NOMO-1 treated with dmso at 0.1 percent for 144 hours (cell line): ENCODE measurements at regions not wholly inside any gene's neighbourhood (a gene's known extent, or its start where the extent isn't known, plus 50 kb on each side); places are given as distances from the start of the nearest gene placed in this dataset.
"Not testable (repeated sequence)": the region's sequence is repeated elsewhere in the genome, so short reads cannot be mapped to it uniquely, and the experiment has no call there.

Experiments
- DNase-seq: peaks from one replicate; lab custom pipeline; 2025; ENCODE audit not compliant: unreplicated experiment; lab: John Stamatoyannopoulos, UW

DNA sequence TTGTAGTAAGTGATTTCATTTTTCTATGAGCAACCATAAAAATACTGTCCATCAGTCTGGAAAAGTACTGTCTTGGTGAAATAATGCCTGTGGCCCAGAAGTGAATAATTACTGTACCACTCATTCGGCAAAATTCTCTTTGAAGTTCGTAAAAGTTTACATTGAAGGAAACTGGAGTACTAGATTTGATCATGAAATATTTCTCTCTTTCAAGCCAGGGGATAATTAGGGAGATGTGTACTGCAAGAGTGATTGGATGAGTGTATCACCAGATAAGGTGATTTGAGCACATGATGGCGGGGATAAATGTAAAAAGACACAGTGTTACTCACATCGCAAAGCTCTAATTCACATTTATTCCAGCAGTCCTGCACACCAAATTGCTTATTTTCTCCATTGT lies 883.2 kb upstream of the PIK3C3 start:
- DNase-seq = no peak

DNA sequence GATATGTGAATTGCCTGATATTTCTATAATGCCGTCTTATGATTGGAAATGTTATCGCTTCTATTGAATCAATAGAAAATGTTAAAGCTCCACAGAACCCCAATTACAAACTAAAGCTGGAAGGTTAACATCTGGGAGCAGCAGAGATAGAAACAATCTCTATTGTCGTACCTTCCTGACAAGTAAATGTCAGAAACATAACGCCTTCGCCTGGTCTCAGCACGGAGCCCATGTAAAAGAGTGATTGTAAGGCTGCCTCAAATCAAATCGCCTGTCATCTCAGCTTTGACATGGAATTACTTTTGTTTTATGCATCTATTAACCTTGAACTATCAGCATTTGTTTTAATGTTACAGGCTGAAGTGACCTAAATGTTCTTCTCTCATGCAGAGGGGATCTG lies 885.9 kb upstream of the PIK3C3 start:
- no peak for DNase-seq

DNA sequence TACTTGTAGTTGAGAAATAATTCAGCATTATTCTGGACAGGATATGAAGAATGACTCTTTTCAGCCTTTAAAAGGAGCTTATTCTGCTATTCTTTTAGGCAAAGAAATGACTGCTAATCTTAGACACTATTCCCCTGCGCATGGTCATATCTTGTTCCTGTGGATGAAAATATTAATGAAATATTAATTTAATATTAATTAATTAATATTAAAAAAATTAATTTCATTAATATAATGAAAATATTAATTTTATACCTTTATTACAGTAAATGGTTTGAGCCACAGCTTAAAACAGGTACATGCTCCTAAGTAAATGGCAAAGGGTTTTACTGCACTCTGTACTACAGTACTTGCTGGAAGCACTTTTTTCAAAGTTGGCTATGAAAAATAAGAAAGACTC lies 890.1 kb upstream of the PIK3C3 start:
- no peak for DNase-seq

DNA sequence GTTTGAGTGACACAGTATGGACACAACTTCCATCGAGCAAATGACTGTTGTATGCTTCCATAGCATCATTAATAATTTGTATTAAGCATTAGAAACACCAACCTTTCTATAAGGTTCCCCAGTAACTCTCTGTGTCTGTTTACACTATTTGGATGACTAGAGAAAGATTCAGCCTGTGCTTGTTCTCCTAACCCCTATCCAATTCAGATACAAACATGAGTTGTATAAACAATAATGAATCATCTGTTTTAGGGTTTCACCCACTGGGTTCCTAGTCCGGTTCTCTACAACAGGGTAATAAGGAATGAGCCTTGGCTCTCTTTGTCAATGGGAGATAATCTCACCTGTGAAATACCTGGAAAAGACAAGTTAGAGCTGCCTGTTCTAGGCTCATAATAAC lies 894.1 kb upstream of the PIK3C3 start:
- DNase-seq = no peak

DNA sequence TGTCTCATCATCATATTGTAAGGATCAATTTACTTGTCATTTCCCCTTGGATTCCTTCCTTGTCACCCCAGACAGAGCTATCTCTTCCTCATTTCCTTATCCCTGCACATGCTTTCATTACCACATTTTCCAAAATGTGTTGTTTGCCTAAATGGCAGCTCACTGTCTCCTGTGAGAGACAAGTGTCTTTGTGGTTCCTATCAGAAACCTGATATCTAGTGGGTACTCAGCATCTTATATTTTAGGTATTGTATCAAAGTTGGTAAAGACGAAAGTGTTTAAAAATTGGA lies 896.0 kb upstream of the PIK3C3 start:
- DNase-seq = no peak

DNA sequence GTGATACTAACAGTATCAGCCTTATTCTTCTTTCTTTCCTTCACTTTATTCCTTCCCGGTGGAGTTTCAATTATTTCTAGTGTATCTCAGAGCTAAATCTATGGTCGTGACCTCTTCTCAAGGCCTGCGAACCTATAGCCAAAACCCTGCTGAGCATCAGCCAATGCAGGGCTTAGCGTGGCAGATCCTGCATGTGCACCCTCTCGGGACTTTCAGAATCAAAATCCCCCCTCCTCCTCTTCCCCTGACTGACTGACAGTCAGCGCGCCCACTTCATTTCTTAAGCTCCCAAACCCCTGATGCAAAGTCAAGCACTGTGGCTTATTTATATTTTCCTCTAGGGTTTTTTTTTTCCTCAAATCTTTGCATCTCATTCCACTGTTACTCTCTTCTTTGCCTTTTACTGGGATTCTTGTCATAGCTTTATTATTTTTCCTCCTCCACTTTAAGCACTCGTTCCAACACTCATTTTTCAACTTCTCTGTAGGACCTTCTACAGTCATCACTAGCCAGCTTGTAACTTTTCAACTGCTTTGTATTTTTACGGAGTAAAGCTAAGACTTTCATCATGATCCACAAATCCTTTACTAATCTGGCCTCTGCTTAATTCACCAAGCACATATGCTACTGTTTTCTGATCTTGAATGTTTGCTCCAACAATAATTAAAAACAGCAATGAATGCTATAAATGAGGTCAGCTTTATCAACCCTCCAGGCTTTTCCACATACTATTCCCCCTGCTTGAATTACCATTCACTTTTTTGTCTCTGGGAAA lies 896.5 kb upstream of the PIK3C3 start:
- DNase-seq = no peak

DNA sequence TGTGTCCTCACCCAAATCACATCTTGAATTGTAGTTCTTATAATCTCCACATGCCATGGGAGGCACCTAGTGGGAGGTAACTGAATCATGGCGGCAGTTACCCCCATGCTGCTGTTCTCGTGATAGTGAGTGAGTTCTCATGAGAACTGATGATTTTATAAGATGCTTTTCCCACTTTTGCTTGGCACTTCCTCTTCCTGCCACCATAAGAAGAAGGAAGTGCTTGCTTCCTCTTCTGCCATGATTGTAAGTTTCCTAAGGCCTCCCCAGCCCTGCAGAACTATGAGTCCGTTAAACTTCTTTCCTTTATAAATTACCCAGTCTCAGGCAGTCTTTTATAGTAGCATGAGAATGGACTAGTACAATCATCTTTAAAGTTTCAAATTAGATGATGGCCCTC lies 902.4 kb upstream of the PIK3C3 start:
- DNase-seq = no peak

DNA sequence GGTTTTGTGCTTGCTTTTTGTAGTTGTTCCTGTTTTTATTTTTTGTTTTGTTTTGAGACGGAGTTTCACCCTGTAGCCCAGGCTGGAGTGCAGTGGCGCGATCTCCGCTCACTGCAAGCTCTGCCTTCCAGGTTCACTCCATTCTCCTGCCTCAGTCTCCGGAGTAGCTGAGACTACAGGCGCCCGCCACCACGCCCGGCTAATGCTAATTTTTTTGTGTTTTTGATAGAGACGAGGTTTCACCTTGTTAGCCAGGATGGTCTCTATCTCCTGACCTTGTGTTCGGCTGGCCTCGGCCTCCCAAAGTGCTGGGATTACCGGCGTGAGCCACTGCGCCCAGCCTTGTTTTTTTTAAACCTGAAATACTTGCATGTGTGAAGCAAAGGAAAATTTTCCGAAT lies 908.8 kb upstream of the PIK3C3 start:
- DNase-seq = not testable (repeated sequence)

DNA sequence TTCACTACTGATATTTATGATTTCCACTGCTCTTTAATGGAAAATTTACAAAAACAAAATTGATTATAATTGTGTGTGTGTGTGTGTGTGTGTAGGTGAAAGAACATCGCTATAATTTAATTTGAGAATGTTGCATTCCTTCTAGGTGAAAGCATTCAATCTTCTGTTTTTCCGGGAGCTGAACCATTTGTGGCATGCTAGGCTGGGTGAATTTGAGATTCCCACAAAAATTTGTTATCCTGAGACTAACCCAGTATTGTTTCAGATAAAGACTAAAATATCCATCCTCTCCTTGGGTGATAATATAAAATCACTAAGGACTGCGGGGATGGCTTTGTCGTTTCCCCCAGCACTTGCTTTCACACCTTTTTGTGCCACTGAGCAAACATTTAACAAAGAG lies 911.2 kb upstream of the PIK3C3 start:
- no peak for DNase-seq

DNA sequence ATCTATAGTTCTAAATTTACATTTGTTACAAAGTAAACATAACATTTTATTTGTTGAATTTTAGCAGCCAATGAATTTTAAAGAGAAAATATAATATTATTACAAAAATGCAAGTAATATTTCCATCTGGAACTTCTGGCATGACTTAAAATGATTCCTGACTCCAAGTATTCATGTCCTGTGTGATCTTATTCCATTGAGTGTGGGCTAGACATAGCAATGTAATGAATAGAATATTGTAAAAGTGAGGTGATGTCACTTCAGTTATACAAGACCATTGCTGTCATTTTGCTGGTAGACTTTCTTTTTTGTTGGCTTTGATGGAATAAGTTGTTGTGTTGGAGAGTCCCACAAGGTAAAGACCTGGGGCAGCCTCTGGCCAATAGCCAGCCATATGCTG lies 912.2 kb upstream of the PIK3C3 start:
- no peak for DNase-seq

DNA sequence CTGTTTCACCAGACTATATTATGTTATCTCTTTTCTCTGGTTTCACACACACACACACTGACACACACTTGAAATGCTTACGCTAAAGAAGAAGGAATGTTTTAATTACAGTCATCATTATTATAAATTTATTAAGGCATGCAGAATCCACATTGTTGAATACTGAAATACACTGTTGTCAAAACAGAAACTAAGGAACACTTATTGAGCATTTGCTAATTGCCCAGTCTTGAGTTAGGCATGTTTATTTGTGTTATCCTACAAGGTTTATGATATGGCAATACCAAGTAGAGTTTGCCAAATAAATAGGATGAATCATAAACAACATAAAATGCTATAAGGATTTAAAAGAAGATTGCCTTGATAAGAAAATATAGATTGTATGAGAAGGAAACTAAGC lies 917.0 kb upstream of the PIK3C3 start:
- DNase-seq = no peak

DNA sequence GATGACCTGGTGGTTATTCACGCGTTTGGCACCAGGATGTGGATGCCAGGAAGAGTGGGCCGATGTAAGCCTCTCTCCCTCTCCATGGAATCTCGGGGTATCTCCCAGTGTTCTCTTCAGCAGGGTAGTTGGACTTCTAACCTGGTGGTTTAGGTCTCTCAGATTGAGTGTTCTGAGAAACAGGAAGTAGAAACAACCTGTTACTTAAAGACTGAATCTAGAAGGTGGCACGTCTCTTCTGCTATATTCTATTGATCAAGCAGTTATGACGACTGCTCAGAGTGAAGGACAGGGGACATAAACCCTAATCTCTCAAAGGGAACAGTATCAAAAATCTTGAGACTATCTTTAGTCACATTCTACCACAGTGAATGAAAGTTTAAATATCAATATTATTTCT lies 918.7 kb upstream of the PIK3C3 start:
- no peak for DNase-seq

DNA sequence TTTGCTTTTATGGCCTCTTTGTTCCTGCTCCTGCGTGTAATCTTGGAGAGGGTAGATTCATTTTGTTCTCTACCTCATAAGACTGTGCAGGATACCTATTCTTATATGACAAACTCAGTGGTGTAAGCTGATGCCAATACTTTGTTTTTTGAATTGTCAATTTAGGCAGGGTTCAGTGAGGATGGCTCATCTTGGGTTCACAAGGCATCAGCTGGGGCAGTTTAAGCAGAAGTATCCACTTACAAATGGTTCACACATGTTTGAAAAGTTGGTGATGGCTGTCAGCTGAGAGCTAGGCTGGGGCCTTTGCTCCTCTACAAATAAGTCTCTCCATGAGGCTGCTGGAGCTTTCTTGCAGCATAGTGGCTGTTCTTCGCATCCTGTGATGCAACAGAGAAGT lies 920.6 kb upstream of the PIK3C3 start:
- DNase-seq = no peak

DNA sequence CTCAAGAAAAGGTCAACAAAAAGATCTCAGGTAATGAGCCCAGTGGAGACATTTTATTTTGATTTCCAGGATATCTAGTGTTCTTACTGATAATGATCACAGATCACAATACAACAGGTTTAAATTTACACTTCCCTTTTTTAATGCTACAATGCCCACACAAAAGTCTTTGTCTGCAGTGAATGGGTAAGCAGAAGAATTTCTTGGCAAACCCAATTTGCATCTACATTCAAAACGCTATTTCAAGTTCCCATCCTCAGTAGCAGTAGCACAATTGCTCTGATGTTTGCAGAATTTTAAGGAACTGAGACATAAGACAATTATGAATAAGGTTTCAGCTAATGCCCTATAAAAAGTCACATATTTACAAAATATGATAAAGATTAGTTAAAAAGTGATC lies 929.4 kb upstream of the PIK3C3 start:
- no peak for DNase-seq

DNA sequence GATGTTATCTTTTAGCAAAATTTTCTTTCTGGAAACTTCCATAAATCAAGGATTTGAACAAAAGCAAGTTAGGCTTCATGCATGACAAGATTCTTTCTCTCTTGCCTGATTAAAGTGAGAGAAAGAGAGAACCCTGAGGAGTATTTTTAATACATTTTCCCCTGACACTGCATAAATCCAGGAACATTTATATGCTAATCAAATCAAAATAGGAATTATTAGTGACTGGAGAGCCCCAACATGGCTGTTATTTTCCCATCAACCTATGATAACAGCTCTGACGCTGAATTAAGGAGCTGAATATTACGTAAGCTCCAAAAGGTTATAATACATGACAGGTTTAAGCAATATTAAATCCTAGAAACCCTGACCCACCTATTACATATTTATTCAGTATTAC lies 930.2 kb upstream of the PIK3C3 start:
- DNase-seq = no peak

DNA sequence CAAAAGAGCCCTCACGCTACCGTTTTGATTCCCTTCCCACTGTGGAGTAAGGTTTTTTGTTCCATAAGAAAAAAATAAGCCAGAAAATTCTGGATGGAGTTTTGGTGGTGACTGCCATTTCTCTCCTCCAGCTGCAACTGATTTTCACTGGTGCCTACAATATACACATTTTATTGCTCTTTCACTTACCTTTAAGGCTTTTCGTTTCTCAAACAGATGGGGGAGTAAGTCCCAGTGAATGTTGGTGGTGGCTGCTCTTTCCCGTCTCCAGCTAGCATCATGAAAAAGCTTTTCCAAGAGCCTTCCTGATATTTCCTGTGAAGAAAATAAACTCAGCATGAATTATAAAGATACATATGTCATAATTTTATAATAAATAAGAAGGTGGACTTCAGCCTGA lies 932.5 kb upstream of the PIK3C3 start:
- DNase-seq = no peak

DNA sequence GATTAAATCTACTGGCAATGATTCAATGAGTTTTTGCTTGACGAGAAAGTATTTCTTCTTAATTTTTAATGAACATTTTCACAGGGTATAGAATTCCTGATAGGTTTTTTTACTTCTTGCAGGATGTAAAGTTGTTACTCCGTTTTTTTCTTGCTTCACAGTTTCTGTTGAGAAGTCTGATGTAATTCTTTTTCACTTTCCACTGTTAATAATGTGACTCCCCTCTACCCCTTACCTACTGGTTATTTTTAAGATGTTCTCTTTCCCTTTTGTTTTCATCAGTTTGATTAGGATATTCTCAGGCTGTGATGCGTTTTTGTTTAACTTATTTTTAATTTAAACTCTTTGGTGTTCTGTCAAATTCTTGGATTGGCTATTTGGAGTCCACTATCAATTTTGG lies 933.9 kb upstream of the PIK3C3 start:
- DNase-seq = no peak

DNA sequence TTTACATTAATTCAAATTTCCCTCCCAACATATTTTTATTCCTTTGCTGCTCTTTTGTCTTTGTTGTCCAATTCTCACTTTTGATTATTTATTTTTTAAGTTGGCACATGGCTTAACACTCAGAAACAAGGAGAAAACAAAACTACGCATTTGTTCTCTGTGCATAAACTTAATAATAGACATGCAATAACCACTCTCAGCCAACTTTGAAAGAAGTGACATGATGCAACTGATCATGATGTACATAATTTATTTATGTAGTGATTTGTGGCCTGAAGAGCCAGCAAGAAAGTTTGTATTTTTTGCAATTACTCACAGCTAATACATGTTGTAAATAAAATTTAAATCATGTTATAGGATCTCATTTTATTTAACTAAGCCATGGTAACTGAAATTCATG lies 942.8 kb upstream of the PIK3C3 start:
- no peak for DNase-seq

DNA sequence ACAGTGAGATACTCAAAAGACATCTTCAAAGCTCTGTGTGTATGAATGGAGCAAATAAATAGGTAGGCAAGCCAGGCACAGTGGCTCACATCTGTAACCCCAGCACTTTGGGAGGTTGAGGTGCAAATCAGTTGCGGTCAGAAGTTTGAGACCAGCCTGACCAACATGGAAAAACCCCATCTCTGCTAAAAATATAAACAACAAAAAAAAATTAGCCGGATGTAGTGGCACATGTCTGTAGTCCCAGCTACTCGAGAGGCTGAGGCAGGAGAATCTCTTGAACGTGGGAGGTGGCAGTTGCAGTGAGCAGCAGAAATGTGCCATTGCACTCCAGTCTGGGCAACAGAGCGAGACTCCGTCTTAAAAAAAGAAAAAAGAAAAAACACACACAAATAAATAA lies 945.1 kb upstream of the PIK3C3 start:
- DNase-seq = no peak

DNA sequence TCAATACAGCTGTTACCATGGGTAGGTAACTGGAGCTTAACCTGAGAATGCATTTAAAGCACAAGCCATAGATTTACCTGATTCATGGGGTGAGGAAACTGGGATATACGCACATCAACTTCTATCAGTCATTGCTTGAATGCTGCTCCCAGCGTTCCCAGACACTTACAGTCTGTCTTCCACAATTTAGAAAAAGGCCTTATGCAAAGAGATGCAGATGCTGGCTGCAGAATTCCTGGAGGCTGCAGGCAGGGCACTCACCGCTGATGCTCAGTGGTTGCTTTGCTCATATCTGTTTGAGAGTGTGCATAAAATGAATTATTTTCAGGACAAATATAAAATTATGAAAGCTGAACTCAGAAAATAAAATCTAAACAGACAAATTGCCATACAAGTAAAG lies 950.7 kb upstream of the PIK3C3 start:
- DNase-seq = no peak

DNA sequence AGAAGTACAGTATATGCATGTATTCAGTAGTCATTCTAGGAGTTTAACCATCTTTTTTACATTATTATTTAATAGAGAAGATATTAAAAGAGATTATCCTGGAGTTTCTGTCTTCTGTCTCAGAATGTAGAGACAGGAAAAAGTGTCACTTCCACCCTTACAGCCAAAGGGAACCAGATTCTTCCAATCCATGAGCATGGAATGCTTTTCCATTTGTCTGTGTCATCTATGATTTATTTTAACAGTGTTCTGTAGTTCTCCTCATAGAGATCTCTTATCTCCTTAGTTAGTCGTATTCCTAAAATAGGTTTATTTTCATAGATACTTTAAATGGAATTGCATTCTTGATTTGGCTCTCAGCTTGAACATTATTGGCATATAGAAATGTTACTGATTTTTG lies 959.5 kb upstream of the PIK3C3 start:
- DNase-seq = no peak

DNA sequence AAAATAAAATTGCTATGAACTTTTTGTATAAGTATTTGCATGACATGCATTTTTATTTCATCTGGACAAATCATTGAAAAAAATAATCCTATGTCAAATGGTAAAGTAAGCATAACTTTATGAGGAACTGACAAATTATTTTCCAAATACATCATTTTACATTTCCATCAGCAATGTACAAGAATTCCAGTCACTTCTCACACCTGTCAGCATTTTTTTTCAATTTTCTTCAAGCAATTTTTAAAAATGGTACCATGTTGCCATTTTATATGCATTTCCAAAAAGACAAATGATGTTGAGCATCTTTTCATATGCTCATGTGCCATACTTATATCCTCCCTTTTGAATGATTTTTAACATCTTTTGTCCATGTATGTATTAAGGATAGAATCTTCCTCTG lies 961.7 kb upstream of the PIK3C3 start:
- no peak for DNase-seq

DNA sequence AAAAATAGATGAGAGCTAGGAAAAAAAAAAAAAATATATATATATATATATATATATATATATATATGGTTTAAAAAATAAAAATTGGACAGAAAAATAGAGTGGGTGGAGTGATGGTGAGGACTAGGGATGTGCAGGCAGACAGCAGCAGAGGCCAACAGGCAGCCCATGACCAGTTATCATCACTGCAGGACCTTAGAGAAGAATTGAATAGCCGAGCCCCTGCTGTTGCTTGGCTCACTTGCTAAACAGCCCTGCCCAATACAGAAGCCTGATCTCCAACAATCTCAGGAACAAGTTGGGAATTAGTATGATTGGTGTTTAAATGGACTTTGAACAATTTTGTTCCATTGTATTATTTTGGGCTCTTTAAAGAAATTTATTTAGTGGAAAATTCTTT lies 967.5 kb upstream of the PIK3C3 start:
- no peak for DNase-seq

DNA sequence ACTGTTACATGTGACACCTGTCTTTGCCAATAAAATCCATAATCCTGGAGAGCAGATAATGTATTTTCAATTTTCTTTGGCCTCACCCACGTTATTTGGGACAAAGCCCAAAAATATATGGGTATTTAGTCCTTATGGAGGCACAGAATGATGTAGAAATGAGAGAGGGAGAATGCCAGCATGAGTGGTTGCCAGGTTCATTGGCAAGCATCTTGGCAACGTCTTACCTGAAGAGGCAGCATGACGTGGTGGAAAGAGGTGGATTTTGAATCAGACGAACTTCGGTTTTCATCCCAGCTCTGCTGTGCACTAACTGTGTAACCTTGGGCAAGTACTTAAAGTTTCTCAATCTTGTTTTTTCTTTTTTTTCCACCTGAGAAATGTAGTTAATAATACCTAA lies 969.6 kb upstream of the PIK3C3 start:
- DNase-seq = no peak
